Stimulated activated CD8-positive, alpha-beta memory T cell treated with anti-CD3 and anti-CD28 coated beads, Interleukin-4, amount 100 ng/mL, for 24 hours (primary cell): ENCODE measurements at regions not wholly inside any gene's neighbourhood (a gene's known extent, or its start where the extent isn't known, plus 50 kb on each side); places are given as distances from the start of the nearest gene placed in this dataset.

Experiments
- DNase-seq: peaks from one replicate; pipeline ENCODE4 v3.0.0-alpha.2; 2020; ENCODE audit warnings: low read depth

DNA sequence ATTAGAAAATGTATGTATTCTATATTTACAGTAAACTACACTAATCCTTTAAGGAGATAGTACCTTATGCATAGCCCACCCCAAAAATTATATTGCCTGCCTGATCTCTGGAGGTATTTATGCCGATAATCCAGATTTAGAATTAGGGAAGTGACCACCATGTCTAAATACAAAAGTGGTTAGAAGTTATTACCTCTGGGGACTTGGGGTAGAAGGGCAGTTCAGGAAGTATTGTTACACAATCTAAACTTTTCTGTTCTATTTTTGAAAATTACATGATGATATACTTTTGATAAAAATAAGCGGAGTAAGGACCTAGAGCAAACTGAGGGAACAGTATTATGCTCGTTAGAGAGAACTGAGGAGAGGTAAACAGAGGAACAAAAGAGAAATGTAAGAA lies 90.5 kb upstream of the ZP4 start:
- no peak for DNase-seq

DNA sequence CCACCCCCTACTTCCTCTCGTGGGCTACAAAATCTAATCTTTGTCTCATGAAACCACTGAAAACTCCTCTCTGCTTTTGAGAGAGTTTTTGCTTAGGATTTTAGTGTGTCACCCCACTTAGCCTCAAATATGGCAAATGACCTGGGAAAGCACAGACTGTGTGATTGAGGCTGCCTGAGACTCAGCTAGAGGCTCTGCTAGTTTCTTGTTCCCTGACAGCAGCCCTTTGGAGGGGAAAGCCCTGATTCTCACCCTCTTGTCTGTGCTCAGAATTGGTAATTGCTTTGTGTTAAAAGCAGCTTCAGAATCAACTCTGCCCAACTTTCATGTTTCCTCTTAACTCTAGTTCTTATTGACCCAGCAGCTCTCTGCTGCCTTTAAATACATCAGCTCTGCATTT lies 85.6 kb upstream of the ZP4 start:
- no peak for DNase-seq

DNA sequence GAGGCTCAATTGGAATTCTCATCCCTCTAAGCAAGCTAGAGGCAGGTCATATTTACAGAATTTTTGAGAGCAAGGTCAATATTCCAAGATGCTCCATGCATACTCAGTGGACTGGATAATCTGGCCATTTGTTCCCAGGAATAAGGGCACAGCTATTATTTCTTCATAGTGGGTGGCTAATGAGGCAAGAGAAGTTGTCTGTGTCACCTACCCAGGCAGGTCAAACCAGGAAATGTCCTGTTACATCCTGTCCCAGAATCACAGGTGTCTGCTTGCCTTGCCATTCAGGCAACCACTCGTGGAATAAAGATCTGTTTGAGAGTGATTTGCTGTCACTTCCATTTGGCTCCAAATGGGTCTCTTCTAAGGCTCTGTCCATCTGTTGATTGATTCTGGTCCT lies 85.2 kb upstream of the ZP4 start:
- no peak for DNase-seq

- DNase-seq = no peak
Observed at GRCh38 chr1:237975376-237975775, 84.7 kb upstream of the ZP4 start.

DNA sequence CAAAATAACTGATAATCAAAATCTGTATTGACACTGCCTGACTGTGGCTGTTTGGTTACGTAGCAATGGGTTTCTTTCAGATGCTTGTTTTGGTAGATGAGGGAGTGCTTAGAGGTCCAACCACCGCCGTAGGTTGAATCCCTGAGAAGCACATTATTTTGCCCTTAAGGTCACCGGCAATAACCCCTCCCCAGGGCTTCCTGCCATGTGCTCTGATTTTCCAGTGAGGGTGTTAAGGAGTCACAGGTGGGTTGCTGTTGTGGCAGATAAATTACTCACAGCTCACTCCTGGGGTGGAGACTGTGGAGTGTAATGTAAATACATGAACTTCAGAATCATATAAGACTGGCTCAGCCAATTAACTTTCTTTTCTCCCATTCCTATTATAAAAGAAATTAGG lies 81.5 kb upstream of the ZP4 start:
- no peak for DNase-seq

- DNase-seq = no peak
Observed at GRCh38 chr1:237962985-237963384, 72.3 kb upstream of the ZP4 start.

- no peak for DNase-seq
Observed at GRCh38 chr1:237961754-237962153, 71.0 kb upstream of the ZP4 start.

DNA sequence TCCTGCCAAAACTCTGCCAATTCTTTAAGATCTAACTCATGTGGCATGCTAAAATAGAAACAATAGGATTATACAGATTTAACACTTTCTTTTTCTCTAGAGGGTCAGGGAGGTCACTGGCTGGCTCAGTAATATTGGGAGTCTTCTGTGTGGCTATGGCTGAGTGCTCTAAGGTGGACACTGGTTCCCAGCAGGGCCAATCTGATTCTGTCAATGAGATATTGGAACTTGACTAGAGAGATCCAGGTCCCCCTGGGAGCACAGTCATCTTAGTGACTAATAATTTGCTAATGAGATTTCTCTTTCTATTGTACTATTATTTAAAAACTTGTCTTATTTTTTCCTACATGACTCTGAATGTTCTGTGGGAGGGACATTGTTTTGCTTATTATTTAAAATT lies 69.1 kb upstream of the ZP4 start:
- DNase-seq = no peak

DNA sequence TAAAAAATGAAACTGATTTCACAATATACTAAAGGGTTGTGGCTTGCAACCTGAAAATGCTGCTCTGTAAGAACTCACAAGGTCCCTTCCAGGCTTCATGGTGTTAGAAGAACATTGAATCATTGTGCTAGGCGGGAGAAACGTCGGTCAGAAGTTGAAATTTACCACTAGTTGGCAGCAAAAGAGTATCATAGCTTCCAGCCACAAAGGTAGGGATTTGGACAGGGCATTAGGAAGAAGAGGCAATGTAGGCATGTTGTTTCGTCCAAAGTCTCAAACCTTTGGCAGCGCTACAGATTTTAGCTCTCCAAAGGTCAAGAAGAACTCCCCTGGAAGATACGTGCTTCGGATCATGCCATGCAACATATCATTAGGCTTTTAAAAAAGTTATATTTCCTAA lies 62.5 kb upstream of the ZP4 start:
- no peak for DNase-seq
